Caco-2 (cell line): ENCODE measurements at regions not wholly inside any gene's neighbourhood (a gene's known extent, or its start where the extent isn't known, plus 50 kb on each side); places are given as distances from the start of the nearest gene placed in this dataset.
A peak's percentile ranks its signal among the peaks of the same experiment; 100 is the strongest.
"Not testable (repeated sequence)": the region's sequence is repeated elsewhere in the genome, so short reads cannot be mapped to it uniquely, and the experiment has no call there.

Source experiments
- BruUV-seq: library from RNA; stranded (reverse); fragments of 400-500 nt; replicated peaks from 2 replicates; lab custom pipeline; 2021; lab: Mats Ljungman, UMichigan
- CTCF ChIA-PET: fragments of 300-600 bp; sonication (Branson Sonifier 250); formaldehyde crosslinking; loops from one replicate; lab custom pipeline; 2022; ENCODE audit warnings: antibody characterized with exemption; lab: Charles Lee
- POLR2A ChIA-PET: fragments of 300-600 bp; sonication (Branson Sonifier 250); formaldehyde crosslinking; loops from one replicate; lab custom pipeline; 2022; ENCODE audit warnings: antibody characterized with exemption; lab: Charles Lee
- DNase-seq, 2 experiments: peaks; one replicate each; pipeline versions ENCODE4 v3.0.0 to v3.0.0-alpha.2; 2020 to 2022
- H3K27me3 ChIP-seq: replicated peaks from 2 replicates; pipeline ENCODE4 v1.6.0; 2011; ENCODE audit warnings: low read length; ENCODE audit not compliant: control insufficient read depth, insufficient read depth
- H3K36me3 ChIP-seq: 2 replicates; pipeline ENCODE4 v1.5.1; 2011; ENCODE audit warnings: low read length; ENCODE audit not compliant: control insufficient read depth, insufficient read depth
- H3K4me1 ChIP-seq: fragments of 250-450 bp; sonication (Bioruptor Pico); 2 replicates; pipeline ENCODE4 v1.5.1; 2020; ENCODE audit warnings: mild to moderate bottlenecking
- H3K4me3 ChIP-seq: 2 replicates; pipeline ENCODE4 v1.5.1; 2011; ENCODE audit warnings: low read depth, mild to moderate bottlenecking, control low read depth, low read length
- H3K9me3 ChIP-seq: fragments of 250-450 bp; sonication (Bioruptor Pico); 2 replicates; pipeline ENCODE4 v1.5.1; 2020; ENCODE audit warnings: mild to moderate bottlenecking, moderate library complexity
- H3K27ac Mint-ChIP-seq: one replicate; pipeline ENCODE4 v1.8.0; 2022; ENCODE audit warnings: mixed read lengths; ENCODE audit not compliant: unreplicated experiment
- H3K27me3 Mint-ChIP-seq: one replicate; pipeline ENCODE4 v1.8.0; 2022; ENCODE audit warnings: mixed read lengths; ENCODE audit not compliant: insufficient read depth, unreplicated experiment
- H3K36me3 Mint-ChIP-seq: one replicate; pipeline ENCODE4 v1.8.0; 2022; ENCODE audit warnings: mild to moderate bottlenecking, mixed read lengths; ENCODE audit not compliant: insufficient read depth, unreplicated experiment
- H3K4me1 Mint-ChIP-seq: one replicate; pipeline ENCODE4 v1.8.0; 2022; ENCODE audit warnings: low read depth, mixed read lengths; ENCODE audit not compliant: unreplicated experiment
- H3K4me3 Mint-ChIP-seq: one replicate; pipeline ENCODE4 v1.8.0; 2022; ENCODE audit warnings: mild to moderate bottlenecking, moderate library complexity, mixed read lengths; ENCODE audit not compliant: unreplicated experiment
- H3K9me3 Mint-ChIP-seq: one replicate; pipeline ENCODE4 v1.8.0; 2022; ENCODE audit warnings: mixed read lengths; ENCODE audit not compliant: unreplicated experiment
- intact Hi-C: fragments of 100-400 bp; cut with micrococcal nuclease; formaldehyde crosslinking; loops from one replicate; pipeline ENCODE4 v1.10.0; 2022; ENCODE audit not compliant: unreplicated experiment

DNA sequence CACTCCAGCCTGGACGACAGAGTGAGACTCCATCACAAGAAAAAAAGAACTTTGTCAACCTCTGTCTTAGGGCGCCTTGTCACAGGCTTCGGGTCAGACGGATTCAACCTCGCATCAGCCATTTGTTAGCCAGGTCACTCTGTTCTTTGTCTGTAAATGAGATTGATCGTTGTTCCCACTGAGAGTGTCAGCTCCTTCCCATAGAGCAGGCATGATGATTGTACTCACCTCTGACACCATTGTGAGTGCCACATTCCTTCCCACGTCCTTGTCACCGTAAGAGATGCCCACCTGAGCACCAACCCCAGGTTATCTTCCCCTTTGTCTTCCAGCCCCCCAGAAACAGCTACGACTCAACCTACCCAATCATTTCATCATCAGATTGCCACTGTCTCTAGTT, 107.4 kb downstream of the NSUN5 start:
- intact Hi-C loops, result not testable (repeated sequence)

DNA sequence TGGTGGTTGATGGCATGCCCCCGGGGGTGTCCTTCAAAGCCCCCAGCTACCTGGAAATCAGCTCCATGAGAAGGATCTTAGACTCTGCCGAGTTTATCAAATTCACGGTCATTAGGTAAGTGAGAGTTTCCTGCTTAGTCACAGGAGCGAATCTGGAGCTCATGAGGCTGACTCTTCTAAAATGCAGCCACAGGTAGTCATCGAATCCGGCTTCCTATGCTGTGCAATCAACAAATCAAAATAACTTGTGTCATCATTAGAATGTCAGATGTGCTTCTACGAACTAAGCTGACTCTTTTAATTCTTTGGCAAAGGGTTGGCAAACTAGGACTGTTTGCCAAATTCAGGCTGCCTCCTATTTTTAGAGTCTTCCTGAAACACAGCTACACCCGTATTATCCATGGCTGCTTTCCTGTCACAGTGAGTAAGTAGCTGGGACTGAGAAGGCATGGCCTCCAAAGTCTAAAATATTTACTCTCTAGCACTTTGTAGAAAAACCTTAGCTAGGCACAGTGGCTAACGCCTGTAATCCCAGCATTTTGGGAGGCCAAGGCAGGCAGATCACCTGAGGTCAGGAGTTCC, 108.0 kb downstream of the NSUN5 start:
- H3K27me3 ChIP-seq, H3K27me3 Mint-ChIP-seq, H3K36me3 ChIP-seq, CTCF ChIA-PET, H3K9me3 Mint-ChIP-seq, H3K9me3 ChIP-seq, H3K27ac Mint-ChIP-seq, H3K4me1 Mint-ChIP-seq, H3K4me1 ChIP-seq, intact Hi-C loops, H3K4me3 Mint-ChIP-seq, POLR2A ChIA-PET, DNase-seq, H3K4me3 ChIP-seq: not testable (repeated sequence)
- BruUV-seq, result TSS peak; percentile 34
- H3K36me3 Mint-ChIP-seq, result peaks cover 12% of the 10 kb centered on the region

More for the DNA sequence above, 107.4 kb downstream of the NSUN5 start:
- H3K27ac Mint-ChIP-seq, H3K36me3 ChIP-seq, H3K27me3 ChIP-seq, BruUV-seq, POLR2A ChIA-PET, H3K4me1 ChIP-seq, H3K9me3 ChIP-seq, CTCF ChIA-PET, H3K4me1 Mint-ChIP-seq, DNase-seq, H3K4me3 Mint-ChIP-seq, H3K4me3 ChIP-seq, H3K27me3 Mint-ChIP-seq, H3K9me3 Mint-ChIP-seq: not testable (repeated sequence)
- H3K36me3 Mint-ChIP-seq, result peaks cover 12% of the 10 kb centered on the region

DNA sequence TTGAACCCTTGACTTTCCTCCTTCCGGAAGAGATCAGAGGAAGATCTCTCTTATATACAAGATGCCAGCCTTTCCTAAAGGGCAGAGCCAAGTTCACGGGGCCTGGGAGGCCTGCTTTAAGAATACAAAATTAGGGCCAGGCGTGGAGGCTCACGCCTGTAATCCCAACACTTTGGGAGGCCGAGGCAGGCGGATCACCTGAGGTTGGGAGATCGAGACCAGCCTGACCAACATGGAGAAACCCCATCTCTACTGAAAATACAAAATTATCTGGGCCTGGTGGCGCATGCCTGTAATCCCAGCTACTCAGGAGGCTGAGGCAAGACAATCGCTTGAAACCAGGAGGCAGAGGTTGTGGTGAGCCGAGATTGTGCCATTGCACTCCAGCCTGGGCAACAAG, 108.2 kb upstream of the SPDYE9 start:
- BruUV-seq, H3K27me3 Mint-ChIP-seq, H3K4me3 ChIP-seq, POLR2A ChIA-PET, intact Hi-C loops, DNase-seq, H3K27me3 ChIP-seq, H3K9me3 ChIP-seq, CTCF ChIA-PET, H3K36me3 ChIP-seq, H3K9me3 Mint-ChIP-seq, H3K27ac Mint-ChIP-seq, H3K4me3 Mint-ChIP-seq, H3K4me1 ChIP-seq, H3K4me1 Mint-ChIP-seq, H3K36me3 Mint-ChIP-seq: not testable (repeated sequence)

DNA sequence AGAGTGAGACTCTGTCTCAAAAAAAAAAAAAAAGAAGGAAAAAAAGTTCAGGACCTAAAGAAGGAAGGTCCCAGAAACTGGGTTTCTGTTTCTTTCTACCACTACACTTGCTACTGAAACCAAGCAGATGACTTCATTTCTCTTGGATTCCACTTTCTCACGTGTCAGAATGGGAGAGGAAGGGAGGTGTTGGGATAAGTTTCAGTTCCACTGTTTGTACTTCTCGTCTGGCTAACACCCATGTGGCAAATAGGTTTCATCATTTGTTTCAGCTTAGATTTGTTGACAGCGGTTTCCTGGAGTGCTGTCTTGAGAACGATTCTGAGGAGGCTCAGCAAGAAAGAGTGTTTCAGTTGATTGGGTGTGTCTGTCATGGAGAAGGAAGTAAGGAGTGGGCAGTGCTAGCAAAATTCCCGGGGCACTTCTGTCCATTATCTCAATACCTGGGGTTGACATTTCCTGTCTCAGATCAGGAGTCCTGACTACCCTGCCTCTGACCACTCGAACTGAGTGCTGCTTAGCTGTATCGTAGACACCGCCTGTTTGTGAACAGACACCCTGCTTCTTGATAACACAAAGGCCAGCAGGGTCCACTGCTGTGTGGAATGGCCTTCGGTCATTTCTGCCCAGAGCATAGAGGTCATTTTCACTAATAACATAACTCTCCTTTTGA, 104.8 kb upstream of the SPDYE9 start:
- H3K4me3 Mint-ChIP-seq, H3K27ac Mint-ChIP-seq, H3K36me3 Mint-ChIP-seq, H3K9me3 ChIP-seq, H3K36me3 ChIP-seq, H3K27me3 ChIP-seq, intact Hi-C loops, POLR2A ChIA-PET, H3K4me3 ChIP-seq, H3K4me1 ChIP-seq, H3K9me3 Mint-ChIP-seq, CTCF ChIA-PET, H3K4me1 Mint-ChIP-seq, DNase-seq, H3K27me3 Mint-ChIP-seq: not testable (repeated sequence)
- TSS peak; percentile 36 for BruUV-seq

DNA sequence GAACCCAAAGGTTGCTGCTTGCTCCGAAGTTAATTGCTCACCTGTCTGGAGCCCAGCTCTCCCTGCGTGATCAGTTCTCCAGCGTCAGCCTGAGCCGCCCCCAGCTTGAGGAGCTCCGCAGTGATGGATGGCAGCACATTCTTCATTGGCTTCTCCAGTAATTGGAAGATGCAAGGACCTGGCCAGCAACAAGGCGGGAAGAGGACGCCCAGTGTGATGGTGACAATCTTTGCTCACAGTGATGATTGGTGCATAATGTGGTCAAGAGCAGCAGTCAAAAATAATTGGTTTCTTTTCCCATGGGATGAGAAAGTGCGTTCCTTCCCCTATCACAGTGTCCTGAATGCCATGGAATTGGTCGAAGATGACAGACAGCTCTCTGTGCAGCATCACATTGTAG, 102.4 kb upstream of the SPDYE9 start:
- H3K9me3 Mint-ChIP-seq, result not testable (repeated sequence)

DNA sequence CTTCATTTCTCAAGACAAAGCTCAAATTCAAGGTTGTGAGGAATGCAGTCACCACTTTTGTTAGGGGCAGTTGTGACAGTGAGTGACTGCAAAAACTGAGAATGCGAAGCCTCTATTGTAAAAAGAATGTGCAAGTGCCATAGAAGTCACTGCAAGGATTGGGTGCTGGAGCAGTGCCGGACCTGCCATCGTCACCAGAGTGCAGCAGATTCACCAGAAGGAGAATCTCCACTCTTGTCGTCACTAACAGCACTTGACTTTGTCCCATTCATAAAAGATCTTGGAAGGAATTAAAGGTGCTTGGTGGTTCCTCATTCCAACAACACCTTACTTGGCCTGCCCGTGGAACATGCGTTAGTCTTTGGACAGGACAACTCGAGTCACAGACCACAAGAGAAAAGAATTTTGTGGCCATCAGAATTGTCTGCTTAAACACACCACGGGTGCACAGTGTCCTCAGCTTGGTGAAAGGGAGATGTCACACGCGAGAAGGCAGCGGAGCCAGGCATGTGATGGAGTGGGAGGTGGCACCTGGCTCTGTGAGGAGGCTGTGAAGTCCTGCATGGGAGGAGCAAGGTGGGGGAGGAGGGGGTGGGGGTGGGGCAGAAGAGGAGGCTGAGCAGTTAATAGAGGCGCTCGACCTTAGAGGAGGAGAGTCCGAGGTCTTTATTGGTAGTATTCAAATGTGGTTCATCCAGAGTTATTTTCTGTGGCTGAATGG, 100.9 kb upstream of the SPDYE9 start:
- CTCF ChIA-PET, H3K4me1 Mint-ChIP-seq, H3K36me3 ChIP-seq, H3K27me3 ChIP-seq, BruUV-seq, intact Hi-C loops, H3K36me3 Mint-ChIP-seq, H3K9me3 Mint-ChIP-seq, H3K9me3 ChIP-seq, H3K4me3 ChIP-seq, H3K4me1 ChIP-seq, H3K4me3 Mint-ChIP-seq, H3K27ac Mint-ChIP-seq, POLR2A ChIA-PET, H3K27me3 Mint-ChIP-seq, DNase-seq: not testable (repeated sequence)

More for the DNA sequence above, 102.4 kb upstream of the SPDYE9 start:
- DNase-seq, H3K27me3 Mint-ChIP-seq, H3K27me3 ChIP-seq, H3K4me1 ChIP-seq, H3K36me3 Mint-ChIP-seq, POLR2A ChIA-PET, H3K4me3 Mint-ChIP-seq, H3K9me3 ChIP-seq, H3K4me3 ChIP-seq, BruUV-seq, H3K4me1 Mint-ChIP-seq, H3K36me3 ChIP-seq, H3K27ac Mint-ChIP-seq, CTCF ChIA-PET, intact Hi-C loops: not testable (repeated sequence)

DNA sequence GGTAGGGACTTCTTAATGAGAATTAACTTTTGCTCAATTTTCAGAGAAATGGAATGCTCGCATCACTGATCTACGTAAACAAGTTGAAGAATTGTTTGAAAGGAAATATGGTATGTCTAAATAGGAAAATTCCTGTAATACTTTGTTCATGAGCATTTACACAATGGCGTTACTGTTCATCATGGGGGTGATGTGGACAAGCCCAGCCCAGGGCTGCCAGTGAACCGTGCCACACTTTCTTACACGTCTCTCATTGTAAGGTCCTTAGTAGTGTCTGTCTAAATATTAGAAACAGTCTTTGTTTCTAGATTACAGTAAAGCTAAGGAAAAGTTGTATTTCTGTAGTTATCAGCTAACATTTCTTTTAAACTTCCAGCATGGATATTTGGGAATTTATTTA, 91.0 kb upstream of the SPDYE9 start:
- intact Hi-C loops, H3K4me3 ChIP-seq, CTCF ChIA-PET, H3K4me1 Mint-ChIP-seq, H3K9me3 Mint-ChIP-seq, BruUV-seq, H3K4me3 Mint-ChIP-seq, H3K27me3 Mint-ChIP-seq, H3K36me3 ChIP-seq, H3K4me1 ChIP-seq, H3K27ac Mint-ChIP-seq, H3K9me3 ChIP-seq, POLR2A ChIA-PET, H3K36me3 Mint-ChIP-seq, H3K27me3 ChIP-seq, DNase-seq: not testable (repeated sequence)
